Fibroblast of peridontal ligament (primary cell): ENCODE measurements at regions not wholly inside any gene's neighbourhood (a gene's known extent, or its start where the extent isn't known, plus 50 kb on each side); places are given as distances from the start of the nearest gene placed in this dataset.

ENCODE experiments used
- DNase-seq: peaks from one replicate; pipeline ENCODE4 v3.0.0-alpha.2; 2010; ENCODE audit errors: extremely low read depth

- peak; percentile 48 for DNase-seq
Observed at GRCh38 chr1:114314098-114314497, 160.4 kb upstream of the SYT6 start.

GRCh38 chr1:114310695-114311271 lies 157.1 kb upstream of the SYT6 start:
- peak; percentile 97 for DNase-seq

GRCh38 chr1:114302821-114303220 lies 149.2 kb upstream of the SYT6 start:
- no peak for DNase-seq

- no peak for DNase-seq
Observed at GRCh38 chr1:114299331-114299975, 145.8 kb upstream of the SYT6 start.

GRCh38 chr1:114298008-114298407 lies 144.3 kb upstream of the SYT6 start:
- DNase-seq: no peak

- DNase-seq: no peak
Observed at GRCh38 chr1:114296413-114296812, 142.7 kb upstream of the SYT6 start.

- DNase-seq: no peak
Observed at GRCh38 chr1:114295321-114295720, 141.7 kb upstream of the SYT6 start.

GRCh38 chr1:114292835-114293234 lies 139.2 kb upstream of the SYT6 start:
- DNase-seq: no peak

- DNase-seq: no peak
Observed at GRCh38 chr1:114292194-114292593, 138.5 kb upstream of the SYT6 start.

GRCh38 chr1:114290776-114291175 lies 137.1 kb upstream of the SYT6 start:
- no peak for DNase-seq

GRCh38 chr1:114290341-114290740 lies 136.7 kb upstream of the SYT6 start:
- DNase-seq: no peak

- DNase-seq: no peak
Observed at GRCh38 chr1:114289824-114290223, 136.2 kb upstream of the SYT6 start.

- DNase-seq: no peak
Observed at GRCh38 chr1:114289306-114289705, 135.6 kb upstream of the SYT6 start.

- DNase-seq: no peak
Observed at GRCh38 chr1:114286960-114287359, 133.3 kb upstream of the SYT6 start.

- DNase-seq: peak; percentile 71
Observed at GRCh38 chr1:114286179-114286578, 132.5 kb upstream of the SYT6 start.

GRCh38 chr1:114282751-114283403 lies 129.2 kb upstream of the SYT6 start:
- peak; percentile 92 for DNase-seq

GRCh38 chr1:114278911-114279310 lies 125.2 kb upstream of the SYT6 start:
- no peak for DNase-seq

- no peak for DNase-seq
Observed at GRCh38 chr1:114278430-114278829, 124.8 kb upstream of the SYT6 start.

- DNase-seq: no peak
Observed at GRCh38 chr1:114274621-114275317, 121.1 kb upstream of the SYT6 start.

GRCh38 chr1:114272593-114272992 lies 118.9 kb upstream of the SYT6 start:
- DNase-seq: no peak

GRCh38 chr1:114270718-114271117 lies 117.0 kb upstream of the SYT6 start:
- no peak for DNase-seq

- no peak for DNase-seq
Observed at GRCh38 chr1:114270282-114270681, 116.6 kb upstream of the SYT6 start.

GRCh38 chr1:114269539-114269938 lies 115.9 kb upstream of the SYT6 start:
- no peak for DNase-seq
